ENCODE measurements at regions not wholly inside any gene's neighbourhood (a gene's known extent, or its start where the extent isn't known, plus 50 kb on each side); places are given as distances from the start of the nearest gene placed in this dataset.

DNA sequence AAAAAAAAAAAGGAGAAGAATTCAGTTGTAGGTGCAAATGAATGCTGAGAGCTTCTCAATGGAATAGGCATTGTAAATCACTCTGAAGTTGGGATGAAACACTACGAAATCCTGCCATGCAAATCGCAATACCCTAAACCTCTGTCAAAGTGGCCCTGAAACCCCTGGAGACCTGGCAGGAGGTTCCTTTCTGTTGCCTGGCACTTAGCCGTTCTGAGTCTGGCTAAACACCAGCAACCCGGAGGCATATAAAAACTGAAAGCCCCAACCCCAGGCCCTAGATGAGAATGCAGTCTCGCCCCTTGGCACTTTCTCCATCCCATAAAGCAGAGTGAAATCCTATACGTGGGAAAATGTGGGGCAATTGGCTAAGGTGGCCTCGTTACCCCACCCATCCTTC is 151.5 kb upstream of the PARP11 start:
- DNase-seq (ENCODE audit: low read depth): no peak

DNA sequence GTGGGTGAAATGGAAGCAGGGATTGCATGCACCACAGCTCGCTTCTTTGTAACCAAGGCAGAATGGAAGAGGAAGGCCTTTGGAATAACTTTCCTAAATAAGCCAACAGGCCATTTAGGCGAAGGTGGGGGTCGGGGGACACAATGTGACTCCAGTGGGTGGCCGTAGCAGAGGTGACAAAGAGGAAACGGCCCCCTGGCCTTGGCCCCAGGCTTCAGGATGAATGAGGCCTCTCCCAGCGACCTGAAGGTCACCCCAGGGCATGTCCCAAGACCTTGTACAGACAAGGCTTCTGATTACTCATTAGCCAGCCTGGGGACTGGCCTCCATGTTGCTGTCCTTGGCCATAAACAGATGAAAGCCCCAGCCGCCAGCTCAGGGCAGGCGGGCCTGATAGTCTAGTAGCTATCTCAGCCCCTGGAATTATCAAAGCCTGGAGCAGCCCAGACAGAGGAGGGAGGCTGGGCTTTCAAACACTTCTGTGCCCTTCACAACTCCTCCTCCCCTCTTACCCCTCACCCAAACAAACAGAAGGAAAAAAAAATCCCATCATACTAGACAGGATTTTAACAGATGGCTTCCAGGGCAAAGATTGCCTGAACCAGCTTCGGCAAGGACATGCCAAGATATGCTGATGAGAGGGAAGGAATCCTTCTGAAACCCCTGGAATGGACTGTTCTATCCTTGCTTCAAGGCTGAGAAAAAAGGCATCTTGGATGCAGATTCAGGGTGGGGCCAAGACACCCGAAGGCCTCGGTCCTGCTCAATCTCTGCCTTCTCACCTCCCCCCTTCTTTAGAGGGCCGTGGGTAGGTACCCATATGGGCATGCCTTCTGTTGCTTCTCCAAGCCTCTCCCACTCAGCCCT is 142.3 kb upstream of the PARP11 start:
- DNase-seq (ENCODE audit: low read depth): no peak

DNA sequence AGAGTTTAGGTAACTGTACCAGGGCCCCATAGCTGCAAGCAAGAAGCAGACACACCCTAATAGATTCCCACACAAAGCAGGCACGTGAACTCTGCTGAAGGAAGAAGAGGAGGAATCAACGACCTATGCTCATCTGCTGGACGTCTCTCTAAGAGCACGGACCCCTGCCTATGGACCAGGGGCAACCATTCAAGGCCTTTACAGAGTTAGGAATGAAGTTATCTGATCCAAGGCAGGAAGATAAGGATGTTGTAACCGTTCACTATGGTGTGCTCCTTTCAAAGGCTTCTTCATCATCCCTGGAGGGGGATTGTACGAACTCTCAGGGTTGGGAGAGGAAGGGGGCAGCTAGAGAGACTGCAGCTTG is 141.6 kb upstream of the PARP11 start:
- no peak for DNase-seq (ENCODE audit: low read depth)

DNA sequence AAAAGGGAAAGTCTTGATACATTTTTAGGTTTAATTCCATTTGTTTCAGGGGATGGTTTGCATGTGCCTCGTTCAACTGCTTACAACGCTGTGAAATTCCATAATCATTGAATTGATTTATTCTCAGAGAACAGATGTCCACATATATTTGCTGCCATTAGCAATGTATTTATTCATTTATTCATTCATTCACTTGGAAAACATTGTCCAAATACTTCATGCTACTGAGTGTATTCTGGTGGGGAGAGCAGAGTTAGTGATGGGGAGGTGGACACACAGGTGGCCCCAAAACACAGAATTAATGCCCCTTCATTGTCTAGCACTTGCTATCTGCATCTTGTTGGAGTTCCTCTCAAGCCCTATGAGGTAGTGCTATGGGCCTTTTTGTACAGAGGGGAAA is 141.2 kb upstream of the PARP11 start:
- no peak for DNase-seq (ENCODE audit: low read depth)

DNA sequence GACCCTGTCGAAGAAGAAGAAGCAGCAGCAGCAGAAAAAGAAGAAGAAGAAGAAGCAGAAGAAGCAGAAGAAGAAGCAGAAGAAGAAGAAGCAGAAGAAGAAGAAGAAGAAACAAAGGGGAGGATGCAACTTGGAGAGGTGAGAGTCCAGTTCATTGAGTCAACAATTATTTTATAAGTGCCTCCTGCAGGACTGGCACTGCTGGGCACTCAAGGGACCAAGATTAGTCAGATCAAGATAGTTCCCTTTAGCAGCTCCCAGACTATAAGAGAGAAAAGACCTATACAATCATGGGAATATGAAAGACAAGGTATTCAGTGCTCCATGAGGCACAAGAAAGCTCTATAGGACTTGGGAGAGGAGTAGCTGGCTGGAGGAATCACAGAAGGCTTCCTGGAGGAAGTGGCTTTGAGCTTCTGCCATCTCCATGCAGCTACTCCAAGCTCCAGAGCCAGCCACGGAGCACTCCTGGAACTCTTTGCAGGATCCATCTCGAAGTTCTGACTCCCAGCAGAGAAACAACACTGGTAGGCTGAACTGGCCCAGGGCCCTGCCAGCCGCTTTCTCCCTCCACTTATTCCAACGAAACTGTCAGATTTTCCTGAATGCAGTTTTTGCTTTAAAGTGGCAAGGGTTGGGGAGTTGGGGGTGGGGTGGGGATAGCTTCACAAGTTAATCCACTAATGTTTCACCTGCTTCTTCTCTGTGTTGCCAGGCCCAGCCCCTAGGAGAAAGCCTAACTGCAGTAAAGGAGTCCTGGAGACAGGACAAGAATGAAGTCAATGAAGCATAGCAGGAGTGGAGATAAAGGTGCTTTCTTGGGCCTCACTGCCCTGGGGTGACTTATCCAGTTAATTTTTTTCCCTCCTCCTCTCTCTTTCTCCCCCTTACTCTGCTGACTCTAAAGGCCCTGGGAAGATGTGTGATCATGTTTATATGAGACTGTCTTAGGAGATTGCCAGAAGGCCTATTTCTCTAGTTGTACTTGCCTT is 140.1 kb upstream of the PARP11 start:
- no peak for DNase-seq (ENCODE audit: low read depth)

DNA sequence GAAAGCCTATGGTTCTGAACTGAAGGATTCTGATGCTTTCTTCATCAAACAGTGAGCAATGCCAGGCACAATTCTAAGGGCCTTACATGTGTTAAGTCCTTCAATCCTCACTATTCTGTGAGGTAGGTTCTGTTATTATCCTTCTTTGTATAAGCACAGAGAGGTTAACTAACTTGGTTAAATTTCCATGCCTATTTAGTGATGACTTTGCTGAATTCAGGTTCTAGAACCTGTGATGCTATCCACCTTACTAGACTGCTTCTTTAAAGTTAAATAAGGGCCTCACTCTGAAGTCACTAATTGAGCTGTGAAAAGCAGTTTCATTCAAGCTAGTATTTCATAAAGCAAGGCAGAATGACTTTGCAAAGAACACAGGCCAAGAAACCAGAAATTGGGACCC is 138.9 kb upstream of the PARP11 start:
- DNase-seq (ENCODE audit: low read depth): no peak

DNA sequence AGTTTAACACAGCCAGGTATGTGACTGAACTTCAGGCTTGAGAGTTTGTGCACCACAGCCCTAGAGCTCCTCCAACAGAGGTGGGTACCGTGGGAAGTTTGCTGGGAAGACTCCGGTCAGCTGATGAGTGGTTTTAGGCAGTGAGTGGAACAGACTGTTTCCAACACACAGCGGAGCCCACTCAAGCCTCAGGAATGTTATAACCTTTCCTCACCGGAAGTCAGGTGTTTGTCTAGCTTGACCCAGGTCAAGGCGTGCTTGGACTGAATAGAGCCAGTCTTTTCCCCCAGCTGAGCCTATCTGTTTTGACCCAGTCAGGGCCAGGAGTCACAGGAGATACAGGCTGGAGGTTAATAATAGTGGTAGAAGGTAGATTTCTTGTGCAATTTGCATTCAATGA is 138.4 kb upstream of the PARP11 start:
- DNase-seq (ENCODE audit: low read depth): no peak

DNA sequence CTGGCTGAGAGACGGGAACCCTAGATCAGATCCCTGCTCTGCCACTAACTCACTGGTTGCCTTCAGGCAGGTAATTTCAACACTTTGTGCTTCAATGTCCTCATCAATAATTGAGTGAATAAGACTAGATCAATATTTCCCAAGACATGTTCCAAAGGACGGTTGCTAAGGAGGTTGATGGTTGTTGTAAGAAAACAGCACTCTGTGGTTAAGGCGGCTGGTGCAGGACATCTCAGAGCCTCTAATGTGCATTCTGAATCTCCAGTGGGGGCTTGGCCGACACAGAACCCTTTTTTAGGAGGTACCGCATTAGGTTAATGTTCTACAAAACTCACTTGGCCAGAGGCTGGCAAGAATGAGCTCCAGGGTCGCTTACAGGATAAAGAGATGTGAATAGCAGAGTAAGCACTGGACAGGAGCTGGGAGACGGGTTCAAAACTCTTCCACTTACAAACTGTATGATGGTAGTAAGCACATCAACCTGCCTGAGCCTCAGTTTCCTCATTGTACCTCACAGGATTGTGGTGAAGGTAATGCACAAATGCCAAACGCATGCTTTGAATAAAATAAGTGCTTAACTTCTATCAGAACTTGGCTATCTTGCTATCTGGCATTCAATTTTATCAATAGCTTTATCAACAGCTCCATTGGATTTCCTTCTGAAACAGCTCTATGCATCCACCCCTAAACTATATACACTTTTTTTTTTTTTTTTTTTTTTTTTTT is 136.9 kb upstream of the PARP11 start:
- DNase-seq (ENCODE audit: low read depth): no peak

DNA sequence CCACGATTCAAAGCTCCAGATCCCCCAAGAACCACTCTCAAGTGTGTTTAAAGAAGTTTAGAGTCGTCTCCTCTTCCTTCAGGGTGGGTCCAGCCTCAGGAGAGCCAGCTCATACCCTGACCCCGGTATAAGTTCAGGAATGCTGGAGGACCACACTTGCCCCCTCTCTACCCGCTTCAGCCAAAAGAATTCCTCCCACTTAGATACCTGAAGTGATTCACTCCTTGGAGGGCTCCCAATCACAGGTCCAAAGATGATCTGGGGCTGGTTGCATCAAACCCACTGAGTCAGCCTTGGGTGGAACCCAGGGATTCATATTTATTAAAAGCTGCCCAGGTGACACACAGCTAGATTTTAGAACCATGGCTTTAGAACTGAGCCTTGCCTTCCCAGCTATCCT is 133.5 kb upstream of the PARP11 start:
- no peak for DNase-seq (ENCODE audit: low read depth)

DNA sequence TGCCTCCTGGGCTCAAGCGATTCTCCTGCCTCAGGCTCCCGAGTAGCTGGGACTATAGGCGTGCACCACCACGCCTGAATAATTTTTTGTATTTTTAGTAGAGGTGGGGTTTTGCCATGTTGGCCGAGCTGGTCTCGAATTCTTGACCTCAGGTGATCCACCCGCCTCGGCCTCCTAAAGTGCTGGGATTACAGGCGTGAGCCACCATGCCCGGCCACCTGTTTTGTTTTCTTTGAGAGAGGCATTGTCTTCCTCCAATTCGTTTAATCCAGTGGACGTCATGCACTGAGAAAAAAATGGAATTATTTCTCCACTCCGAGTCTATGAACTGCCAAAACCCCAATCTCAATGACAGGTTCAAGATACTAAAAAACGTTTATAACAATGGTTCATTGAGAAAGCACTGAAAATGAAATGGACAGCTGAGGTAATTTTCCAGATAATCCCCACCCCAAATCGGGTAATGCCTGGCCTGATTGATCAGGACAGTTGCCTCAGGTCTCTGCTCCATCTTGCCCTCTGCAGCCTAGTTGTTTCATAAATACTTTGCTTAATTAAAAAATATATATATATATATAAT is 132.7 kb upstream of the PARP11 start:
- no peak for DNase-seq (ENCODE audit: low read depth)

DNA sequence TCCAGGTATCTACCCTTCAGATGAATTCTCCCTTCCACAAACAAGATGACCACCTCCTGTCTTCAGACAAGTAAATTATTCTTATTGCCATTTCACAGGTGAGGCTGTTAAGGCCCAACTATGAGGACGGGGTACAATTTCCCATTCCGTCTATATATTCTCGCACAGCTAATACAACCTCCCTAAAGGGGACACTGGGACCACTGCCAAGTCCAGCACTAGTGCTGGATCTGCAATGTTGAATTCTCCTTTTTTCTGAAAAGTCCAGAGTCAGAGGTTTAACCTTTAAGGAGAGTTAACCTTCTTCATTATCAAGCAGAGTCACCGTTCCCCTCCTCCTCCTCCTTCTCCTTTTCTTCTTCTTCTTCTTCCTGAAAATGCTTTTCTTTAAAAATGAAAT is 130.4 kb upstream of the PARP11 start:
- no peak for DNase-seq (ENCODE audit: low read depth)

DNA sequence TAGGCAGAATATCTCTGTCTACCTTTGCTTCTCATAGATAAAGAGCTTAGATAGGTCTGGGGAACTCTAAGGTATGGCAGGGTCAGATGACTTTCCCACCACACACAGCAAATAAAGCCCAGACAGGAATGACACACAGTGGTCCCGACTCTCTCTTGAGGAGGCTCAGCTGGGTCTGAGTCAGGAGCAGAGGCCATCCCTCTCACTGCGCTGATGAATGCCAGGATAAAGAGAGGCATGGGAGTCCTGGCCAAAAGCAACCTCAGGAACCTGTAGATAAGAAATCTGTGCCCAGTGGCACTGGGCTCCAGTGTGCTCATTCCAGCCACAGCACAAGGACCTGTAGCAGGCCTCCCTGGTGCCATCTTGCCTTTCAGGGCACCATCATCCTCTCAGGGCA is 129.4 kb upstream of the PARP11 start:
- no peak for DNase-seq (ENCODE audit: low read depth)

DNA sequence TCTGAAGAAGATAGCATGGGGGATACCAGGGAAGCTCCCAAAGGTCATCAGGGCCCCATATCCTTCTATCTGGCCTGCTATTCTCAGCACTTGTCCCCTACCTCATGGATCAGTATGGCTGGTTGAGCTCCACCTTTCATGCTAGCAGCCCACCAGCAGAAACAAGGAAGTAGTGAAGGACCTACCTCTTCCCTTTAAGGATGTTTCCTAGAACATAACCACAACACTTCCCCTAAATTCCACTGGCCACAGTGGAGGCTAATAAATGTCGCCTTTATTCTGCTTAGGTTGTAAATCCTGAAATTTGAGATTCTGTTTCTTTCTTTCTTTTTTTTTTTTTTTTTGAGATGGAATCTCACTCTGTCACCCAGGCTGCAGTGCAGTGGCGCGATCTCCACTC is 128.6 kb upstream of the PARP11 start:
- DNase-seq (ENCODE audit: low read depth): no peak

DNA sequence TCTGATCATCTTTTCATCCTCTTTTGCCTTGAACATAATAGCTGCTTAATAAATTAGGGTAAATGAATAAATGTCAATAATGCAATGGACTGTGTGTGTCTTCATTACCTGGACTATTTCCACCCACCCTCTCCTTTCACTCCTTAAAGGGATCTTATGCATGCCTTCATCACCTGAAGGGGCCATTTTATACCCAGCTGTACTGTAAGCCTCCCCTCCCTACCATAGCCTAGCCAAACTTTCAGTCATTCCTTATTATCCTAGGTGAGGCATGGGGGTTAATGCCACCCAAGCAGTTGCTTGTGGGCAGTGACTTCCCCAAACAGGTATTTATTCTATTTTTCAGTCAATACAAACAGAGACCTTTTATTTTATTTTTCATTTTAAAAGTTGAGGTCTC is 127.8 kb upstream of the PARP11 start:
- DNase-seq (ENCODE audit: low read depth): no peak

DNA sequence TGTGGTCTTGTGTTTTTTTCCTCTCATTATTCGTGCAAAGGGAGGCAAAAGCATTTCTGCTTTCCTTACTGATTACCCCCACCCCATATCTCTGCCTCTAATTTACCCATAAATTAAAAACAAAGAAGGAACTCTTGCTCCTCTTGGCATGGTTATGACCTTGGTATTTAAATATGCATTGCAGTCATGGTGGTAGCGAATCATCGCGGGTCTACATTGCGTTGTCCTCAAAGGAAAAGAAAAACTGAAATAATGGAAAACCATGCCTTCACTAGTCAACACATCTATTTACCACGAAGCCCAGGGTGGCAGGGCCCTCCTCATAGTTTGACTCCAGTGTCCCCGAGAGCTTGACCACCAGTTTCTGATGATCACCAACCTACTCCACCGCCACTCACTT is 126.7 kb upstream of the PARP11 start:
- DNase-seq (ENCODE audit: low read depth): no peak

DNA sequence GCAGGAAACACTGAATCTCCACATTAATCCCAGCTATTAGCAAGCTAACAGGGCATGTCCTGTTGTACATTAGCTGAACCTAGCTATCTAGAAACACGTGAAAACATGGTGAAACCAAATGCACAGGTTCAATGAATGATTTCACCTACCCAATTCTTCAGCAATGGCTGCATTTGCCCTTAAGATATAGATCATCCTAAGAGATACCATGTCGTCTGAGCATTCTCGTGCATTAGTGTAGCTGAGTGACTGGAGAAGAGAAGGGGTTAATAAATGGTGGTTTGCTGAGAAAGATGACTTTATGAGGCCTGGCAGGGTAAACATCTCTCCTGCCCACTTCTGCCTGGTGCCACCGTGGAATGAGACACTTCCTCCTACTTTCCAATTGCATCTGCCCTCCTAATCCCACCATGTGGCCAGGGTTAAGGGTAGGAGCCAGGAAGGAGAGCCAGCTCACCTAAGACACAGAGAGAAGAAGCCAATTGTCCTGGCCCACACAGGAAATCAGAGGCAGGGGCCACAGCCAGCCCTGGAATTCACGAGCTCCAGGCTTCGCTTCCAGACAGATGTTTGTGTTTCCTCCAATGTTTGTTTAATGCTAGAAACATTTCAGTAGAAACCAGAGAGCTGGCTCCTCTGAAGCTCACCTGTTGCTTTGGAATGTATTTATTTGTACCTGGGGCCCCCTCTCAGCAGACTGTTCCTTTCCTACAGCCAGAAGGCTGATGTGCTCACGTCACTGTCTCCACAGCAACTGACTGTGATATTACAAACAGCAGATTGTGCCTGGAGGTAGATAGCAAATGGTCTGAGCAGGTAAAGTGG is 126.0 kb upstream of the PARP11 start:
- DNase-seq (ENCODE audit: low read depth): no peak

DNA sequence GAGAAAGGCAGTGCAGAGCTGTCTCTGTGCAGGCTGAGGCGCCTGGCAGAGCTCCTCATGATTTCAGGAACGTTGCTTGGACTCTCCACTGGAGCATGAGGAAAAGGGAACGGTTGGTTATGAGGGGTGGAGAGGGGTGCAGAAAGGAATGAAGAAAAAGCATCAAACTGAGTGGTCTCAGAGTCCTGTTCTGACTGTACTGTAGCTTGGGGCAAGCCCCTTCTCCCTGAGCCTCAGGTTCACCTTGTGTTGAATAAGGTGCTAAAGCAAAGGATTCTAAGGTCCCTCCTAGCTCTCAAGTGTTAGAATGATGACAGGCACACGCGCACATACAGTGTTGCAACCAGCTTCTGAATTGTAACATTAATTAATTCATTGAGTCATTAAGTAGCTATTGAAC is 125.2 kb upstream of the PARP11 start:
- DNase-seq (ENCODE audit: low read depth): no peak

DNA sequence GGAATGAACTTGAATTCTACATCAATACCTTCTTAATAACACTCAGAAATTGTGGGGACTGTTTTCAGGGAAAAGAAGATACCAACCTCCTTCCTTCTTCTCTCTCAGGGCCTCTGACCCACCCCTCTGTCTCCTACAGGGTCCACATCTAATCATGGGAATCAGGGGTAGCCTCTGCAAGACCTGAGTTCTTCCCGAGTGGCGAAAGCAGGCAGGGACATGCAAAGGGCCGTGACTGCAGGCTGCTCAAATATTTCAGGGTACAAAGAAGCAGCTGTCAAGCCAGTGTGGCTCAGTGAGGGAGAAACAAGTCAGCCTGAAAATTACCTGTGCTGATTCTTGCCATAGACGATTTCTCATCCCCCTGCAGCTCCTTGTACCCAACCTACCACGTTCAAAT is 123.1 kb upstream of the PARP11 start:
- DNase-seq (ENCODE audit: low read depth): no peak

DNA sequence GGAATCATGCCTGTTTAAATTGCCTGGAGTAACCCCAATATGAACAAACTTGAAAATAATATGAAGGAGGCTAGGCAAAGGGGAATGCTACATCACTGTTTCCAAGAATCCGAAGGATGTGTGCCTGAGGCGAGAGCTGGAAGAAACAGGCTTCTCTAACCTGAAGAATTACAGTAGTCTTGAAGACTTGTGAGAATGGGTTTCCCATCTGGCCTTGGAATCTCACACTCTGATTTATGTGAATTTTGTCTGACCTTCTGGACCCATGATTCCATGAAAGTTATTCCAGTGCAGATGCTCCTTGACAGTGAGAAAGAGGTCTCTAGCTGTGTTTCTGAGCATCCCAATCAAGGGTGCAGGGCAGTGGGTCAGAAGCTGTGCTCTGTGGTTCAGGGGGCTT is 122.1 kb upstream of the PARP11 start:
- no peak for DNase-seq (ENCODE audit: low read depth)

DNA sequence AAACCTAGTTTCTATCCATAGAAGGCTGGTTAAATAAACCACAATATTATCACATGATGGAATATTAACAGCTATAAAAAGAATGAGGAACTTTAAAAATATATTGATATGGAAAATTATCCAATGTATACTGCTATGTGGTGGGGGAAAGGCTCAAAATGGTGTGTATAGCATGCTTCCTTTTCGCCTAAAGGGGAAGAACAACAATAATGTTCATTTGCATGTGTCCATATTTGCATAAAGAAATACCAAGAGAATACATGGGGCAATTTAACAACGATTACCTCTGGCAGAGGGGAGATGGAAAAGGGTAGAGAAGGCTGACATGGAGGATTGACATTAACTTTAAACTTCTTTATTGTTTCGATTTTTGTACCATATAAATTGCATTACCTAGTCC is 121.3 kb upstream of the PARP11 start:
- DNase-seq (ENCODE audit: low read depth): no peak

DNA sequence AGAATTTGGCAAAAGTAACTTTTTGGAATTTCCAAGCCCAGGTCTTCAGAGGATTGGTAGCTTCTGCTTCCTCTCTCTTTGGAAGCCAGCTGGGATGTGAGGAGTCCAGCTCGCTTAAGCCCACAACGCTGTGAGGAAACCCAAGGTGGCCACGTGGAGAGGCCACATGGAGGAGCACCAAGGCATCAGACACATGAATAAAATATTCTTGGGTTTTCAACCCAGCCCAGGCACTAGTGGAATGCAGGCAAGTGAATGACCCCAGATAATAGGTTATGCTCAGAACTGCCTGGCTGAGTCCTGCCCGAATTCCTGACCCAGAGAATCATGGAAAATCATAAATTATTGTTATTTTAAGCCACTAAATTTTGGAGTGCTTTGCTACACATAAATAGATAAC is 119.7 kb upstream of the PARP11 start:
- DNase-seq (ENCODE audit: low read depth): no peak

Data from stimulated activated CD8-positive, alpha-beta memory T cell treated with anti-CD3 and anti-CD28 coated beads, Interleukin-15, amount 100 ng/mL, for 1 hour (primary cell).